ENCODE measurements at regions not wholly inside any gene's neighbourhood (a gene's known extent, or its start where the extent isn't known, plus 50 kb on each side); places are given as distances from the start of the nearest gene placed in this dataset.

DNA sequence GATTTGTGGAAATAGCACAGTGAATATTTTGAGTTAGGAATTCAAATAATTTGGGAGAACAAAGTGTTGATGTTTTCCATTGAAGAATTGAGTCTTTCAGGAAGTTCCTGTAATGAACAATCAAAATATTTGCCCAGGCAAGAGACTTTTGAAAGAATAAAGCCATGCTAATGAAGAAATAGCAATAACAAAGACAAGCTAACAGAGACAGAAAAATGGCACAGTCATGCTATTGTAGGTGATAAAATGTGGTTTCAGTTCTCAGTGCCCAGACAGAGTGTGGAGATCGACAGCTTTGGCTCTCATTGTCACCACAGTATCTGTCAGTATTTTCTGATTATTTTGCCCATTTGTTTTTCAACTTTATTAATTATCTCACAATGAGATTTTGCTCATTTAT, 490.8 kb upstream of the PIK3C3 start:
- Histone ChIP-seq H3K4me3 (ENCODE audit: low read depth, low read length) (no peak overlapping the region), H3K36me3 (ENCODE audit: control insufficient read depth, insufficient read depth, low read length) (no peaks in the 10 kb centered on the region), H3K27me3 (ENCODE audit: control insufficient read depth, insufficient read depth, low read length) (no peaks in the 10 kb centered on the region)
- TF ChIP-seq, protein P1, sequence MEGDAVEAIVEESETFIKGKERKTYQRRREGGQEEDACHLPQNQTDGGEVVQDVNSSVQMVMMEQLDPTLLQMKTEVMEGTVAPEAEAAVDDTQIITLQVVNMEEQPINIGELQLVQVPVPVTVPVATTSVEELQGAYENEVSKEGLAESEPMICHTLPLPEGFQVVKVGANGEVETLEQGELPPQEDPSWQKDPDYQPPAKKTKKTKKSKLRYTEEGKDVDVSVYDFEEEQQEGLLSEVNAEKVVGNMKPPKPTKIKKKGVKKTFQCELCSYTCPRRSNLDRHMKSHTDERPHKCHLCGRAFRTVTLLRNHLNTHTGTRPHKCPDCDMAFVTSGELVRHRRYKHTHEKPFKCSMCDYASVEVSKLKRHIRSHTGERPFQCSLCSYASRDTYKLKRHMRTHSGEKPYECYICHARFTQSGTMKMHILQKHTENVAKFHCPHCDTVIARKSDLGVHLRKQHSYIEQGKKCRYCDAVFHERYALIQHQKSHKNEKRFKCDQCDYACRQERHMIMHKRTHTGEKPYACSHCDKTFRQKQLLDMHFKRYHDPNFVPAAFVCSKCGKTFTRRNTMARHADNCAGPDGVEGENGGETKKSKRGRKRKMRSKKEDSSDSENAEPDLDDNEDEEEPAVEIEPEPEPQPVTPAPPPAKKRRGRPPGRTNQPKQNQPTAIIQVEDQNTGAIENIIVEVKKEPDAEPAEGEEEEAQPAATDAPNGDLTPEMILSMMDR (IDR thresholded peaks at IDR 0.05; ENCODE audit: insufficient read depth, low read length, severe bottlenecking): no peak
- FAIRE-seq (no peak), DNase-seq (ENCODE audit: low read depth) (no peak)

DNA sequence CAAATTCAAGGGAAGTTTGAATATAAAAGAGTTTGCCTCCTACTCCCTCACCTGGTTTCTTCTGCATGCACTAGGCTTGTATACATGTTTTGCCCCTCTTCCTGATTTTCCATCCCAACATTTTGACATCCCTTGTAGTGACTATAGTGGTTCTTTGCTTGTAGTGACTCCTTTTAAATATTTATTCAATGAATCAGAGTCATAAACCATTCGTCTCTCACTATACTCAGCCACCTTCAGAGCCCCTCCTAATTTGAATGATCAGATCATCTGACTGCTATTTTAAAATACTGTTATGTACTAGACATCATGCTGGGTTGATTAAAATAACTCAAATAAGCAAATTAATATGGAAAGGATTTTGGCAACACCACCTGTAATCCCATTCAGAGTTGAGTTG, 492.1 kb upstream of the PIK3C3 start:
- TF ChIP-seq, protein P1 (IDR thresholded peaks at IDR 0.05; ENCODE audit: insufficient read depth, low read length, severe bottlenecking): no peak
- Histone ChIP-seq H3K27me3 (ENCODE audit: control insufficient read depth, insufficient read depth, low read length) (no peaks in the 10 kb centered on the region), H3K4me3 (ENCODE audit: low read depth, low read length) (no peak overlapping the region), H3K36me3 (ENCODE audit: control insufficient read depth, insufficient read depth, low read length) (no peaks in the 10 kb centered on the region)
- DNase-seq (ENCODE audit: low read depth) (peak; percentile 15), FAIRE-seq (no peak)

DNA sequence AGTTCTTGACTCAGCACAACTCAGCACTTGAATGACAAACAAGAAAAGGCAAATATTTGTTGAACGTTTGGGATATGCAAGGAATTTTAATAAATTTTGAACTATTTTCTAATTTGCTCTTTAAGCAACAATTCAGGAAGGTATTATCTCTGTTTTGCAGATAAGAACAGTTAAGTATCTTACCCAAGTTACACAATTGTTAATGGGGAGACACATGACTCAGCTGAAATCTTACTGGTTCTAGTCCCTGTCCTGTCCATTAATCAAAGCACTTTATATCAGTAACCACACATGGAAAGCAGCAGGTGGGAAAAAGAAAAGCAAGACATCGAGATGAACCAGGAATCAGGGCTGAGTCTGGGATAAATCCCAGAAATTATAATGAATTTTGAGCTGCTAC, 493.9 kb upstream of the PIK3C3 start:
- FAIRE-seq (no peak), DNase-seq (ENCODE audit: low read depth) (no peak)
- TF ChIP-seq, protein P1 (IDR thresholded peaks at IDR 0.05; ENCODE audit: insufficient read depth, low read length, severe bottlenecking): no peak
- Histone ChIP-seq H3K4me3 (ENCODE audit: low read depth, low read length) (no peak overlapping the region), H3K27me3 (ENCODE audit: control insufficient read depth, insufficient read depth, low read length) (no peaks in the 10 kb centered on the region), H3K36me3 (ENCODE audit: control insufficient read depth, insufficient read depth, low read length) (no peaks in the 10 kb centered on the region)

DNA sequence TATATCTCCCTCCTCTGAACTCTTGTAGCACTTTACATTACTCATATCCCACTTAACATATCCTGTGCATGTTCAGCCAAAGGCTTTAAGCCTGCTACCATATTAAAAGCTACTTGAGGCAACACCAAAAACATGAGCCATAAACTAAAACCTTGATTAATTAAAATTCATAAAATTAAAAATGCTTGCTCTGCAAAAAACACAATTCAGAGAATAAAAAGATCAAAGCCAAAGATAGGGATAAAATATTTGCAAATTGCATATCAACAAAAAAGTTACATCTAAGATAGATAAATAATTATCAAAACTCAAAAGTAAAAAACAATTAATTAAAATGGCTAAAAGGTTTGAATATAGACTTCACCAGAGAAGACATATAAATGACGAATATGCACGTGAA, 495.4 kb upstream of the PIK3C3 start:
- TF ChIP-seq, protein P1 (IDR thresholded peaks at IDR 0.05; ENCODE audit: insufficient read depth, low read length, severe bottlenecking): no peak
- peak; percentile 36 for DNase-seq (ENCODE audit: low read depth)
- Histone ChIP-seq H3K27me3 (ENCODE audit: control insufficient read depth, insufficient read depth, low read length) (no peaks in the 10 kb centered on the region), H3K4me3 (ENCODE audit: low read depth, low read length) (no peak overlapping the region), H3K36me3 (ENCODE audit: control insufficient read depth, insufficient read depth, low read length) (no peaks in the 10 kb centered on the region)
- FAIRE-seq: no peak

DNA sequence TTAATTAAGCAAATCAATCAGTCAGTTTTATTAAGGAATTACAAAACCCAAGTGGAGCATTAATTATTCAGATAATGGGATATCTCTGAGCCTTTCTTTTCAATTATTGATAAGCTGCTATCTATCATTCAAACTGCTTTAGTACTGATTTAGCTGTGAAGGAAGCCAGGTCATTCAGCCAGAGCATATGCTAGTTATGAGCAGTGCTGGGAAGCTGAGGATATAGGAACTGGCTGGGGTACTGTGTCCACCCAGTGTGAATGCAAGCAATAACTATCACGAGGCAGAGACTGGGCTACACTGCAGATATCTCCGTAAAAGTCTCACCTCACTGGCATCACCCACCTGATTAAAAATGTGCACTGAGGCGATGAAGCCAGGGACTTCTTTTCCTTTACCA, 496.7 kb upstream of the PIK3C3 start:
- Histone ChIP-seq H3K36me3 (ENCODE audit: control insufficient read depth, insufficient read depth, low read length) (no peaks in the 10 kb centered on the region), H3K4me3 (ENCODE audit: low read depth, low read length) (no peak overlapping the region), H3K27me3 (ENCODE audit: control insufficient read depth, insufficient read depth, low read length) (no peaks in the 10 kb centered on the region)
- DNase-seq (ENCODE audit: low read depth) (no peak), FAIRE-seq (no peak)
- TF ChIP-seq, protein P1 (IDR thresholded peaks at IDR 0.05; ENCODE audit: insufficient read depth, low read length, severe bottlenecking): no peak

DNA sequence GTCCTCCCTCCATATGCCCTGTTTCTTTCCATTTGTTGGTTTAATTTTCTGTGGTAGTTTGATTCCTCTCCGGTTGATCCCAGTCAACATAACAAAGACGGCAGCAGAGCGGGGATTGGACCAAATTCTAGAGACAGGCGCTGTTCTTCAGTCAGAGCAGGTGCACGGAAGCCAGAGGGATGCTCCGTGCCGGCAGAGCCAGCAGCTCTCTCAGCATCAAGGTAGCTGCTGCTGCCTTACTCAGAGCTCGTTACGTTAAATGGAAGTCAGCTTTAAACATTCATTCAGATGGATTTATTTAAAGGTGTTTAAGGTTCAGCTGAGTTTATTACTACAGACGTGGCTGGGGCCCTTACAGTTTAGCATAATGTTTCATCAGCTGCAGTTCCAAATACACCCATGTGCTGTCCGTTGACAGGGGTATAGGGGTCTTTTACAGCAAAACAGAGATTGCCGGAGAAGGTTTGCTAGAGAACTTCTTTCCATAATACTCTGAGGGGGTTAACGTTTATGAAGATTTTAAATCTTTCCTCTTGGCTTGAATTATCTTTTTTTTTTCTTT, 497.2 kb upstream of the PIK3C3 start:
- no peaks in the 10 kb centered on the region for H3K36me3 ChIP-seq (ENCODE audit: control insufficient read depth, insufficient read depth, low read length)
- TF ChIP-seq, protein P1 (IDR thresholded peaks at IDR 0.05; ENCODE audit: insufficient read depth, low read length, severe bottlenecking): no peak
- FAIRE-seq: no peak

More for the DNA sequence above, 497.2 kb upstream of the PIK3C3 start:
- Histone ChIP-seq H3K4me3 (ENCODE audit: low read depth, low read length) (no peak overlapping the region), H3K27me3 (ENCODE audit: control insufficient read depth, insufficient read depth, low read length) (no peaks in the 10 kb centered on the region)
- DNase-seq (ENCODE audit: low read depth): no peak

Data from bronchial epithelial cell (primary cell).